Kidney tubule cell (primary cell): ENCODE measurements at regions not wholly inside any gene's neighbourhood (a gene's known extent, or its start where the extent isn't known, plus 50 kb on each side); places are given as distances from the start of the nearest gene placed in this dataset.
"Not testable (repeated sequence)": the region's sequence is repeated elsewhere in the genome, so short reads cannot be mapped to it uniquely, and the experiment has no call there.

Experiments used
- DNase-seq: peaks from one replicate; pipeline ENCODE4 v3.0.0-alpha.2; 2018; ENCODE audit warnings: low spot score

DNA sequence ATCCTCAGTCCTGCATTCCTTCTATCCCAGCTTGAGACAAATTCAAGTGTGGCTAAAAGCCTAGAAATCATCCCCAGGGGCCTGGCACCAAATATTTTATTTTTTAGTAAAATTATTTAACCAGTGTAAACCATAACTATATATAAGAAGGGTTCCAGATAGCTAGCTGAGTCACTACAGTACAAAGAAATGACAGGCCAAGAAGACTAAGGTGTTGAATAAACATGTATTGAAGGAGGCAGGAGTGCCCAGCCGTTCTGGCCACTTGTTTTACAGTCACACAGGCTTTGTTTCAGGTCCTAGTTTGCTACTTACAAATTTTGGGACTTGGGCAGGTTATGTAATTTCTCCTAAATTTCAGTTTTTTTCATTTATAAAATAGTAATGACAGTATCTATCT is 225.9 kb upstream of the PITX2 start:
- no peak for DNase-seq

DNA sequence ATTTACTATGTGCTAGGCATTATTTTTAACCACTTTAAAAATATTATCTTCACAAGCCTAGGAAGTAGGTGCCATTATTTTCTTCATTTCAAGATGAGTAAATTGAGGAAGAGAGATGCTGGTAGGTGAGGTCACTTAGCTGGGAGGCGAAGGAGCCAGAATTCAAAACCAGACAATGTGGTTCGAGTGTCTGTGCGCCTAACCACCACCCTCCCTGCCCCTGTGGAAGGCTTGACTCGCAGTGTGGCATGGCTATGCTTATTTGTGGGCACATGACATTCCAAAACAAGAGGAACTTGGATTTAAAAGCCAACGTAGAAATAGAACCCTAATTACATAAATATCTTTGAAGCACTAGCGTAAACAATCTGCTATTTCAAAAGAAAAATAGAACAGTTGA is 226.6 kb upstream of the PITX2 start:
- DNase-seq = no peak

DNA sequence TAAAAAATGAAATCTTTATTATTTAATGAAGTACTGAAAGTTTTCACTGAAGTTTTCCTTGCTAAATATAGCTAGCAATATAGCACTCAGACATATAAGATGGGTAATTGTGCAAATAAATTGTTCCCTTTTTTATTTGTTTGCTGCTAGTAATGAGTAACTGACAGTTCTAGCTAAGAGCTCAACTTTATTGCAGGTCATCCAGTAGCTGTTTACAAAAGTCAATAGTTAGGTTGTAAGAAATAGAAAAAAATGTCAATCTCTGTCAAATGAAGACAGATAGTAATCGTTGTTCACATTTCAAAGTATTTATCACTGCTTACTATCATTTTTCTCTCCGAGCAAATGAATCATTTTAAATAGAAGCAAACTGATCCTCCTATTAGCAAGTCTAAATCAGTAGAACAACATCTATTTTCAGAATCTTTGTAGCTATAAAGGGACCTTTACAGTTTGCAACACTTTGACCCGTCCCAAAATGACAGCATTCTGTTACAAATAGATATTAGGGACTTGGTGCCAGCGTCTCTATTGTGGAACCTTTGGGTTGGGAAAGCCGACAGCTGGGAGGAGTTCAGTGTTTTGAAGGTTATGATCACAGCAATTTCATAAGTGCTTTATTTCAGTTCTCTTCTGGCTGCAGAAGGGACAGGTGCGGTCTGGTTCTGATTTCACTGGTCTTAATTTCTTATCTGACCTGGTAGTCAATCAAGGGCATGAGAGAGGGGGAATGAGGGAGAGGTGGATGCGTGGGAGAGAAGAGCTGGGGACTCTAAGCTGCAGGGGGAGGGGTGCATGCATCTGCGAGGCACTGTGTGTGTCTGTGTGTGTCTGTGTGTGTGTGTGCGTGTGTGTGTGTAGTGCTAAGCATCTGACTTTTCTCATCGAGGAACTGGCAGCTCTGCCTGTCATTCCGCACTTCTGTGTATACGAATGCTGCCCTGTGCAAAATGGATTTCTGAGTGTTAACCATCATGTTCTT is 227.9 kb upstream of the PITX2 start:
- DNase-seq = no peak

DNA sequence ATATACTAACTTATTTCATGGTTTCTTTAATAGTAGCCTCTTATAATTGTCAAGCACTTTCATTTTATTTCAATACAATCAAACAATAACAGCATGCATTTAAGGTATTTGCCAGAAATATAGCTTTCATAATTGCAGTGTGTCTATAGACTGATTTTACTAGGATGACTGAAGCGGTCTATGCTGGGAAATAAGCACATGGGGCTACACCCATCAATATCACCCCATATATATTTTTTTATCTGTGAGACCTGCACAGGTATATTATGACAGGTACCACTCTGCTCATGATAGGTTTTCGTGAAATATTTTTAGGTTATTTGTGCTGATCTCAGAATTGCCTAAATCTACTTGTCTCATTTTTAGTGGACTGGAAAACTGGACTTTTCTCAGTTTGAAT is 229.1 kb upstream of the PITX2 start:
- no peak for DNase-seq

DNA sequence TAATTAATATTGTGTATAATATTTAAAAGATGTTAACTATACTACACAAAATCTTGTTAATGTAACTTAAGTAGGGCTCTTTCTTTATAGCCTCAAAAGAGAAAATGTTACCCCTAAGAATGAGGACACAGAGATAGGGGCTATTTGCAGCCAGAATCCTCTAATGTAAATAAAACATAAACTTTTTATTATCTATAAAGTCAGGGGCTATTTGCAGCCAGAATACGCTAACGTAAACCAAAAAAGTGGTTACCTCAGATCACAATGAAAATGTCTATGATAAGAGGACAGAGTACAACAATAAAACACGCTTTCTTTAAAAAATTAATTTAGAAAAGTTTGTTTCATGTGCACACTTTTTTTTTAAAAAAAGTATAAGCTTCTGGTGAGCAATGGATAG is 229.9 kb upstream of the PITX2 start:
- no peak for DNase-seq

DNA sequence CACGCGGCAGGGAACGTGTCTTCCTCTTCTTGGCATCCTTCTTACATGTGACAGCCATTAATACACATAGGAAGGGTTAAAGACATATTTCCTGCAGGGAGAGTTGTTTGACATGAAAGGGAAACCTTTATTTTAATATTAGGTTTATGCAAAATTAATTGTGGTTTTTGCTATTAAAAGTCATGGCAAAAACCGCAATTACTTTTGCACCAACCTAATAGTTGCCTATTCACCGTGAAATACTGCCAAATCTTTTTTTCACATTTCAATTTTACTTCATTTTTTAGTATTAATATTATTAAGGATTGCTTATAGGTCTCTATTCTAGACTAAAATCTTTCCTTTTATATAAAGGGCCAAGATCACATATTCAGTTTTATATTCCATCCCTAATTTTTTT is 230.4 kb upstream of the PITX2 start:
- DNase-seq = no peak

DNA sequence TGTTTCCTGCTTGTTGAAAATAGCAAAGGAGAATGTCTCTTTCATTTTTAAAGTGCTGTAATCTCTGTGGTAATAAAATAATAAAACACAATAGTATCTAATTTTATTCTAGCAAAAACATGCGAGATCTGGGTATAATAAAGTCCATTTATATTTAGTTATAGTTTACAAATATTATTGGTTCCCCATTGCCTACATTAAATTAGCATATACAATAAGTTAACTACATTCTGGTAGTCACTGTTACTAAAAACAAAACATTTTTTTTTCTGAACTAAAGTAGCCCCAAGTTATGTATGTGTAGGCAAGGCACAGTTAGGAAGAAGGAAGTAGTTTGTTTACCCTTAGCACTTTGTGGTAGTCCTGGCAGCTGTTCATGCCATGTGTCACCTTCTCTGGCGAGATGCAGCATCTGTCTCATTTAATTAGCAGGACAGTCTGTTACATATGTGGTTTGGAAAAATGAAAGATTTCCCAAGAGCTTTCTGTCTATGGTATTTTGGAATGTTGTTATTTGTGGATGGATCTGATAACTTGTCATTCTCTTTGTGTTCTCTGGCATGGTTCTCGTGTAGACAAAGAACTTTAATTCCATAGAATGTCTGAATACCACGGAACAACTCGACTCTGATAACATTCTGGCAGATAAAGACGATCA is 231.3 kb upstream of the PITX2 start:
- DNase-seq = peak; percentile 81

DNA sequence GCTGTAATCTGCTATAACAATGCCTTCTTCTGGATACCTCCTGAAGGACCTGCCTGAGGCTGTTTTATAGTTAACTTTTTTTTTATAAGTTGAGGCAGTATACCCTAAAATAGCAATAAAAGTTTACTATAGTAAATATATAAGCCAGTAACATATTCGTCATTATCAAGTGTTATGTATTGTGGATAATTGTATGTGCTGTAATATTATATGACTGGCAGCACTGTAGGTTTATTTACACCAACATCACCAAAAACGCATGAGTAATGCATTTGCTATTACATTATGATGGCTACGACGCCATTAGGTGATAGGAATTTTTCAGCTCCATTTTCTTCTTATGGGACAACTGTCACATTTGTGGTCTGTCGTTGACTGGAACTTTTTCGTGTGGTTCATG is 237.2 kb upstream of the PITX2 start:
- DNase-seq = no peak

DNA sequence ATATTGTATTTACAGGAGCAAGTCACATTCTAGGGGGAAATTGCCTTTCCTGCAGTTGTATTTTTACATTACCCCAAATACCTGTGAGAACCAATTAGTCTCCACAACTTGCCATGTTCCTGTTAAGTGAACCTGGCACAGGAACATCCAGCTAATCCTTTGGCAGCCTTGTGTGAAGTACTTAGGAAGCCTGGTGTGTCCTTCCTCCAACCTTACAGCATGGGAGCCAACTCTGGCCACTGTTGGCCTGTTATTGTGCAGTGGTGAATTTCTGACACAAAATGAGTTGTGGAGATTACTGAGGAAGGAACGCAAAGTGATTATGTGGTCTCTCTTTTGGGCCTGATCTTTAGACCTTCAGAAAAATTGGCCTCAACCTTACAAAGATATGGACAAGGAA is 238.0 kb upstream of the PITX2 start:
- no peak for DNase-seq

DNA sequence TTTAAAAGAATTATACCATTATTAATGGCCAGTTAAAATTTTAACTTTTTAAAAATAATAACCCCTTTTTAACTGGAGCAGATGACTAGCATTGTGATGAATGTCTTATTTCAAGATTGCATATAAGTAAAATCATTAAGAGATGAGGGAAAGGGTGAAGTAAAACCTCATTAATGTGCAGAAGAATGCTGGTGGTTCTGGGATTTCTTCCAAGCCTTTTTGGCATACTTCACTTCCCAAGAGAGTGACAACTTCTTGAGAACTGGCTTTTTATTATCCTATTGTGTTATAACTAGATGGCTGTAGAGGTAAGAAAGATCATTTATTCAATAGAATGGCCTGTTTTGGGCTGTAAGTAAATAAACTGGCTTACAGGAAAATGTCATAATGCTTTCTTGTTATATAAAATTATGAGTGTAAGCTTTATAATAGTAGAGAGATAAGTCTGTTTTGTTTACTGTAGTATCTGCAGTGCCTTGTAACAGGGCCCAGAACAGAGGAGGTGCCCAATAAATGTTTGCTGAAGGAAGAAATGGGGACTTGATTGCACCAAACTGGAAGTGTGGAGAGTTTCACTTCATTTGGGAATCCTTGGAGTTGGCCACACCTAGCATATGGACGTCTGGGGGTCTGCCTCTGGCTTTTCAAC is 242.9 kb upstream of the PITX2 start:
- peak; percentile 72 for DNase-seq

DNA sequence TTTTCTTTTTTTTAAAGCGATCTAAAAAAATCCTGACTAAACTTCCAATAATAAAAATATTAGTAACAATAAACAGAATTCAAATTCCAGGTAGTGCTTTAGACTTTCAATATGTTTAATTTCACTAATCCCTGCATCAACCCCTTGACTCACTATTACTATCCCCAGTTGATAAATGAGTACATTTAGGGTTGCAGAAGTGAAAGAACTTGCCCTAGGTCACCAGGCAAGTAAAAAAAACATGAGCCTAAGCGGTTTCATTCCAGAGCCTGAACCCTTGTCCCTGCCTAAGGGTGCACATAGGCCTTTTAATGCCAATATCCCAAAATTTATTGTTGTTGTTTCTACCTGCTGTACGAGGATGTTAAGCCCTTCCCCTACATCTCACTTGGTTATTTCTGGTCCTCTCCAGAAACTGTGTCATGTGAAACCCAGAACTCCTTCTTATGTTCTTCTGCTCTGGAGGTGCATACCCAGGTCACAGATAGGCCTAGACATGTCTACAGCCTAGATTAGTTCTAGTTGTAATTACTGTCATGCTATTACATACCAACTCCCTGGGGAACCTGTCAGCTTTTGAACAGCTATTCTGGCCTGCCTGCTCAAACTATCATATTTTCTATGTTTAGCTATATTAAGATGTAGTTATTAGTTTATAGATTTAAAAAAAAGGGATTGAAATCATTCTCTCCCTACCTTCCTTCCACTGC is 244.5 kb upstream of the PITX2 start:
- no peak for DNase-seq

DNA sequence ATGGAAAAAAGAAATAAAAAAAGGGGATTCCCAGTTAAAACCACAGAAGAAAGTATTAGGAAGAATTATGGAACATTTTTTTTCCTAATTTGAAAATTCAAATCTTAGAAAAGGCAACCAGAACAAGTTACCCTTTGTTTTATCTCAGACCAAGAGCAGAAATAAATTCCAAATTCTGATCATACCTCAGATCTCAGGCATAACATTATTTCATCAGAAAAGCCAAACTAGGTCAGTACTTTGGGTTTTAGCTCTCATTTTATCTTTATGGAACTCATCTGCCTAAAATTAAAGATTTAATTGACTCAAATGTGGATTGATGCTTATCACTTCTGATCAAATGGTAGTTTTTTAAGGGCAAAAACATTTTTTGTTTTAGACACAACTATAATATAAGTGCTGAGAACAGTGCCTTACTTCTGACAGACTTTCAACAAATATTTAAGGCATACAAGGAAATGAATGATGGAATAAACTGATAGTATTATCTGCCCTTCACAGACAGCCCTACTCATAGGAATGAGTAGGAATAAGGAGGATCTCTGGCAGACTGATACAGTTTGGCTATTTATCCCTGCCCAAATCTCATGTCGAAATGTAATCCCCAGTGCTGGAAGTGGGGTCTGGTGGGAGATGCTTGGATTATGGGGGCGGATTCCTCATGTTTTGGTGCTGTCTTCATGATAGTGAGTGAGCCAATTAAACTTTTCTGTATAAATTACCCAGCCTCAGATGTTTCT is 245.3 kb upstream of the PITX2 start:
- DNase-seq = no peak

DNA sequence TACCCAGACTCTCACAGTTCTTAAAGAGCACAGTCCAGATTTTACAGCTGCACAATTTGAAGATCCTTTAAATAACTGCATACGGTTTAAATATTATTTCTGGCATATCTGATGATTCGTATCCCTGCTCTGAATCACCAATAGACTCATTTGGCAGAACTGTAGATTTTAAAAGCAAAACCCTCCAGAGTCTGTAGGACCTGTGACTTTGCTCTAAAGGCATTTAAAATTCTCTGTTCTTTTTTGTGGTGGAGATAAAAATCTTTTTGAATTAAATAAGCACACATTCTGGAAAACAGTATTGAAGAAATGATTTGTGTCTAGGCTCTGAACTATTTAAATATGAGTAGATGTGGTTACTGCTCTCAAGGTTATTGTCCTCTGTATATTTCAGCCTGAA is 246.2 kb upstream of the PITX2 start:
- peak; percentile 61 for DNase-seq

DNA sequence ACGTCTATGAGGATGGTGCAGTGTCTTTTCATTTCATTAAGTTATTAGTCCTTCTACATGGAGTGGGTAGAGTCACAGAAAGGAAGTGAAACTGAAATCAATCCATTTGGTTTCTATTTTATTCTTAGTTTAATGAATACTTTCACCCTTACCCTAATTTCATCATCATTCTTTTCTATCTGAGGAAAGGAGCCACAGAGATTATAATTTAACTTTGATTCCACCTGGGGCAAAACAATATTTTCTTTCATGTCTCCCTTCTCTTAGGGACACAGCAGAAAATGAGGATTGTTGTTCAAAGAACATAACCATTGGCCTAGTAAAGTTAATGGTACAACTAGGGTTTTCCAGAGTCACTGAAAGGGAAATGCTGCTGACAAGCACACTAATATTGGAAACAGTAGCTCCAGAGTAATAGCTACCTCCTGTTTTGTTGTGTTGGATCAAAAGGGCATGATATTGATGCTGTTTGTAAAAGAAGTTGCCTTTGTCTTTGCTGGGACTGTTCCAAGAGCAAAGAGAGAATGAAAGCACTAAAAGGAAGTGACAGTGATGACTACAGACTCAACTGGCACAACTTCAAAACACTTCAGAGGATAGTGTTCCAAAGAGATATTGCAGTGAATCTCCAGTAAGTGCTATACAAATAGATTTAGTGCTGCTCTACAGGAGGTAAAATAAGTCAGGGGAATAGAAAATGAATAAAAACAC is 247.1 kb upstream of the PITX2 start:
- DNase-seq = peak; percentile 60

DNA sequence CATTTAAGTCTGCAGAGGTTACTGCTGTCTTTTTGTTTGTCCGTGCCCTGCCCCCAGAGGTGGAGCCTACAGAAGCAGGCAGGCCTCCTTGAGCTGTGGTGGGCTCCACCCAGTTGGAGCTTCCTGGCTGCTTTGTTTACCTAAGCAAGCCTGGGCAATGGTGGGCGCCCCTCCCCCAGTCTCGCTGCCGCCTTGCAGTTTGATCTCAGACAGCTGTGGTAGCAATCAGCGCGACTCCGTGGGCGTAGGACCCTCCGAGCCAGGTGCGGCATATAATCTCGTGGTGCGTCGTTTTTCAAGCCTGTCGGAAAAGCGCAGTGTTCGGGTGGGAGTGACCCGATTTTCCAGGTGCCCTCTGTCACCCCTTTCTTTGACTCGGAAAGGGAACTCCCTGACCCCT is 253.3 kb upstream of the PITX2 start:
- DNase-seq = not testable (repeated sequence)

DNA sequence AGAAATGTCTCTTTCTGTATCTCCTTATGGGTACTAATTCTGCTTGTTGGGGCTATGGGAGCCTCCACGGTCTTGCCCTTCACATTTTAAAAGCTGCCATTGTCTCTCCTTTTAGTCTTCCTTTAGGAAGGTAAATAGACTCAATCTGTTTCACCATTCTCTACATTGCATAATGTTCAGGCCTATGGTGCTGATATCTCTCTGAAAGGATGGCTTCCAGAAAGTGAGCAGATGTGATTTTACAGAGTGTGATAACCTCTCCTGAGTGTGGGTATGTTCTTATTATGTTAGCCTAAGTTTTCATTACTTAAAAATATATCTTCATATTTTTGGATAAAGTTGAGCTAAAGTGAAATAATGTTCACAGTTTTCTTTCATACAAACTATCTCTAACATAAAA is 254.0 kb upstream of the PITX2 start:
- no peak for DNase-seq

DNA sequence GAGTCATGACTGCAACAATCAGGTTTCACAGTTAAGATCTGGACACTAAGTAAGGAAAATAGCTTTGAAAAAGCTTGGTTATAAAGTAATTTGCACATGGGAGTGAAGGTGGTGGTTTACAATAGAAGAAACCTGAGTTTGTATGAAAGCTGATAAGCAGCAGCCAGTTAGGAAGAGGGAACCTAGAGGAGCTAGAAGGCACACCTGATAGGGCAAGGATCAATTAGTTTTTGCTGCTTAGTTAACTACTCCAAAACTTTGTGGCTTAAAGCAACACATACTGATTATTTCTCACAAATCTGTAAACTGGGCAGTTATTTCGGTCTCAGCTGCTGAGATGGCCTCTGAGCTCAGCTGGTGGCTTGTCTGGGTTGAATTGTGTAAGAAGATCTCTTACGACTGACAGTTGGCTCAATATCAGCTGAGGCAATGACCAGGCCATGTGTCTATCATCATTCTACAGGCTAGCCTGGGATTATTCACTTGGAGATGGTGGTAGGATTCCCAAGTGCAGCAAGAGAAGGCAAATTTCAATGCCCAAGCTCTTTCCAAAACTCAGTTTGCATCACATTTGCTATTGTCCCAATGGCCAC is 255.0 kb upstream of the PITX2 start:
- no peak for DNase-seq

DNA sequence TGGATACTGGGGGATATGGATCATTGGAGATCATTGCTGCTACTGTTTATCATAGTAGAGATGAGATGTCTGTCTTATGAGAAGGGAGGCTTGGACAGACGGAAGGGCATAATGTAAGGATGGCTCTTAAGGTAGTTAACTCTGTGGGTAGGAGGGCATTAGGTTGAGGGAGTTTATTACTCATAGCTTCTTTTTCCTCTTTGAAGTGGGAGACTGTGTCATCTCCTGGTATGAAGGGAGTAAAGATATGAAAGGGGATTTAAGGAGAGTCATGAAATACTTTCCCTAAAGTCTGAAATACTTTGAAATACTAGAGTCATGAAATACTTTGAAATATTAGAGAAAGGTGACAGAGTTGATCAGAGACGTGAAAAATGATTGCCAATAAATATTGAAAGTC is 255.5 kb upstream of the PITX2 start:
- peak; percentile 53 for DNase-seq

DNA sequence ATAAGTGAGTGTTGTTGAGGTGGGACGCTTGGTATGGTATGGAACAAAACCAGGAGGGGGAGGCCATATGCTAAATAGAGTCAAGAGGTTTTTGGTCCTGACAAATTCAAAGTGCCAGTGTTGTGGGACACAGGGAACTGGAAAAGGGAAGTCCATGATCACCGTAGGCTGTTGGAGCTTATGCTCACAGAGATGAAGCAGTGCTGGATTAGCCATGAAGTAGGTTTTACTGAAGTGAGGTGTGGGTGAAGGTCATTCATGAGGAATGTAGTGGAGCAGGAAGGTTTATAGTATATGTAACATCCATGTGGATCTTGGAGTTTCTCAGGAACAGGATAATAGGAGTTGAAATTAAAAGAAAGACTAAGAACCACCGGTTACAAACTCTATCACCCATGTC is 256.1 kb upstream of the PITX2 start:
- peak; percentile 30 for DNase-seq

DNA sequence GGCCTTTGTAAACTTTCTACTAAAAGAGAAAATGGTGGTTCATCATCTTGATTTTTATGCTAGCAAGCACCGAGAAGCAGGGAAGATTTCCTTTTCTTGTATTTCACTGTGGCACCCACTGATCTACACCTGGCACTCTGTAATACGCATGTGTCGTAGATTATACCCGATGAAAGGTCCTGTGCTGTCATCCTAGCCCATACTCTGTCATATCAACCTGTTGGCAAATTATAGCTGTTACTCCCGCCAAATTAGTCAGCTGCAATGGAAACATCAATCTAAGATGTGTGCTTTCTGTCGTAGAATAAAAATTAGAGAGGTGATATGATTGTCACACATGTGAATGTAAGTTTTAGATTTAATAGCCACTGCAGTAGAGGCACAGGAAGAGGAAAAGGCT is 263.4 kb upstream of the PITX2 start:
- no peak for DNase-seq

DNA sequence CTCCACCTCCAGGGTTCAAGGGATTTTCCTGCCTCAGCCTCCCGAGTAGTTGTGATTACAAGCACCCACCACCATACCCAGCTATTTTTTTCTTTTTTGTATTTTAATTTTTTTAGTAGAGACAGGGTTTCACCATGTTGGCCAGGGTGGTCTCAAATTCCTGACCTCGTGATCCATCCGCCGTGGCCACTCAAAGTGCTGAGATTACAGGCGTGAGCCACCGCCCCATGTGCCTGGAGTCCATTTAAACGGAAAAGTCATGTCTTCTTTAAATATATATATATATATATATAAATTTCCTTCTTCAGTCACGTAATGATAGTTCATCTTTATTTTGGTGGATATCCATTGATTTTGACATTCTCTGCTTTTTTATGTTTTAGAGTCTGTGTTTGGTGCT is 264.0 kb upstream of the PITX2 start:
- no peak for DNase-seq
